Ovary (tissue), 3 donors: ENCODE measurements at regions not wholly inside any gene's neighbourhood (a gene's known extent, or its start where the extent isn't known, plus 50 kb on each side); places are given as distances from the start of the nearest gene placed in this dataset.
"Not testable (repeated sequence)": the region's sequence is repeated elsewhere in the genome, so short reads cannot be mapped to it uniquely, and the experiment has no call there.

Experiments used
- CTCF ChIP-seq, 3 donors: fragments of 450-650 bp in 2 of 3; fragments of 200-600 bp in 1 of 3; IDR thresholded peaks; one replicate each; pipeline versions ENCODE4 v1.5.1 to v1.8.0; 2016 to 2022; ENCODE audit warnings: antibody characterized with exemption in 3 of 3, mild to moderate bottlenecking in 1 of 3
- EP300 ChIP-seq: sonication (generic); formaldehyde crosslinking; IDR thresholded peaks from one replicate; pipeline ENCODE4 v1.6.1; 2017; ENCODE audit warnings: antibody characterized with exemption
- POLR2A ChIP-seq: fragments of 450-650 bp; IDR thresholded peaks from one replicate; pipeline ENCODE4 v1.6.1; 2017; ENCODE audit warnings: antibody characterized with exemption, mild to moderate bottlenecking, moderate library complexity
- donor health status: DM: no; HTN: no; CAD: no.

- not testable (repeated sequence) for TF ChIP-seq POLR2A; CTCF (IDR thresholded peaks at IDR 0.05); EP300
Observed at GRCh38 chr17:16867545-16867944, 104.4 kb downstream of the TNFRSF13B start.
